OCI-LY7 (cell line): ENCODE measurements at regions not wholly inside any gene's neighbourhood (a gene's known extent, or its start where the extent isn't known, plus 50 kb on each side); places are given as distances from the start of the nearest gene placed in this dataset.

ENCODE experiments used
- BruUV-seq: library from RNA; stranded (reverse); fragments of 400-500 nt; replicated peaks from 2 replicates; lab custom pipeline; 2021; lab: Mats Ljungman, UMichigan
- CTCF ChIA-PET: fragments of 300-600 bp; sonication (Branson Sonifier 250); formaldehyde crosslinking; loops from one replicate; lab custom pipeline; 2022; ENCODE audit warnings: antibody characterized with exemption; ENCODE audit not compliant: unreplicated experiment; lab: Charles Lee
- POLR2A ChIA-PET: fragments of 300-600 bp; sonication (Branson Sonifier 250); formaldehyde crosslinking; loops from one replicate; lab custom pipeline; 2022; ENCODE audit warnings: antibody characterized with exemption; lab: Charles Lee
- DNase-seq: peaks from one replicate; pipeline ENCODE4 v3.0.0-alpha.2; 2015; ENCODE audit warnings: low spot score
- H2AFZ ChIP-seq: fragments of 200-600 bp; sonication (generic), shearing (Covaris generic); 2 replicates; pipeline ENCODE4 v1.6.1; 2014; ENCODE audit warnings: mild to moderate bottlenecking, antibody characterized with exemption, low read length, moderate library complexity
- H3K27ac ChIP-seq: fragments of 200-600 bp; sonication (generic); 2 replicates; pipeline ENCODE4 v1.5.1; 2014; ENCODE audit warnings: mixed run types, low read depth, mild to moderate bottlenecking, moderate library complexity, low read length, inconsistent platforms; ENCODE audit not compliant: poor library complexity, severe bottlenecking
- H3K36me3 ChIP-seq: fragments of 200-600 bp; sonication (generic); 2 replicates; pipeline ENCODE4 v1.6.1; 2014; ENCODE audit warnings: mild to moderate bottlenecking, antibody characterized with exemption, low read length, moderate library complexity, mixed read lengths; ENCODE audit not compliant: insufficient read depth
- H3K4me1 ChIP-seq: fragments of 200-600 bp; sonication (generic); 2 replicates; pipeline ENCODE4 v1.5.1; 2014; ENCODE audit warnings: mild to moderate bottlenecking, low read length; ENCODE audit not compliant: insufficient read depth, poor library complexity, severe bottlenecking
- H3K4me2 ChIP-seq: fragments of 200-600 bp; sonication (generic); 2 replicates; pipeline ENCODE4 v1.6.1; 2014; ENCODE audit warnings: mild to moderate bottlenecking, low read length
- H3K4me3 ChIP-seq: fragments of 200-600 bp; sonication (generic); 2 replicates; pipeline ENCODE4 v1.5.1; 2014; ENCODE audit warnings: mild to moderate bottlenecking, low read depth, low read length; ENCODE audit not compliant: poor library complexity, severe bottlenecking
- H3K79me2 ChIP-seq: fragments of 200-600 bp; sonication (generic); 2 replicates; pipeline ENCODE4 v1.6.1; 2016; ENCODE audit warnings: low read depth, mild to moderate bottlenecking, low read length, moderate library complexity, mixed read lengths; ENCODE audit not compliant: insufficient read depth
- H3K9me2 ChIP-seq: fragments of 200-600 bp; sonication (generic); 2 replicates; pipeline ENCODE4 v1.6.1; 2016; ENCODE audit warnings: mild to moderate bottlenecking, low read length, mixed read lengths; ENCODE audit not compliant: insufficient read depth
- H3K9me3 ChIP-seq: fragments of 200-600 bp; sonication (generic); 2 replicates; pipeline ENCODE4 v1.6.1; 2014; ENCODE audit warnings: mild to moderate bottlenecking, mixed run types, low read length, mixed read lengths
- H4K20me1 ChIP-seq: fragments of 200-600 bp; sonication (generic); 2 replicates; pipeline ENCODE4 v1.6.1; 2014; ENCODE audit warnings: mild to moderate bottlenecking, antibody characterized with exemption, low read length, moderate library complexity, mixed read lengths; ENCODE audit not compliant: insufficient read depth
- CTCF ChIP-seq: fragments of 200-600 bp; sonication (generic); conservative IDR thresholded peaks from 2 replicates; pipeline ENCODE4 v1.5.1; 2014; ENCODE audit warnings: mild to moderate bottlenecking, antibody characterized with exemption, low read length, moderate library complexity, mixed read lengths
- EZH2phosphoT487 ChIP-seq: fragments of 200-600 bp; sonication (generic); IDR thresholded peaks from 2 replicates; pipeline ENCODE4 v1.6.1; 2018; ENCODE audit warnings: low read depth, borderline replicate concordance, mild to moderate bottlenecking, mixed run types, antibody characterized with exemption, low read length, moderate library complexity, mixed read lengths
- intact Hi-C: fragments of 100-400 bp; cut with micrococcal nuclease; formaldehyde crosslinking; loops from one replicate; pipeline ENCODE4 v1.10.0; 2022; ENCODE audit not compliant: unreplicated experiment

GRCh38 chr10:128934492-128934891 lies 532.5 kb upstream of the MGMT start:
- intact Hi-C loops, result no loop called here
- BruUV-seq, result no TSS peak

GRCh38 chr10:128936392-128936791 lies 530.6 kb upstream of the MGMT start:
- DNase-seq, result no peak
- intact Hi-C loops, result no loop called here
- POLR2A ChIA-PET, result no interaction called here

More at GRCh38 chr10:128934492-128934891, 532.5 kb upstream of the MGMT start:
- ChIA-PET CTCF (no interaction called here), POLR2A (interaction anchor here (0.6 kb wide), 1 partner anchor 21 kb away, joined by 4 read pairs; no protein-coding TSS in a partner anchor)
- no peaks in the 10 kb centered on the region for H3K4me1 ChIP-seq
- no peaks in the 10 kb centered on the region for H4K20me1 ChIP-seq
- H3K27ac ChIP-seq, result no peak overlapping the region
- no peaks in the 10 kb centered on the region for H3K79me2 ChIP-seq
- no peak overlapping the region for H3K4me2 ChIP-seq
- no peaks in the 10 kb centered on the region for H3K9me3 ChIP-seq
- no peak overlapping the region for H2AFZ ChIP-seq
- H3K9me2 ChIP-seq, result no peaks in the 10 kb centered on the region
- no peak overlapping the region for H3K4me3 ChIP-seq
- H3K36me3 ChIP-seq, result no peaks in the 10 kb centered on the region
- TF ChIP-seq EZH2phosphoT487 (no peak), CTCF (no peak)
- DNase-seq, result no peak

More at GRCh38 chr10:128936392-128936791, 530.6 kb upstream of the MGMT start:
- Histone ChIP-seq H3K9me3 (no peaks in the 10 kb centered on the region), H3K27ac (no peak overlapping the region), H3K4me2 (no peak overlapping the region), H2AFZ (no peak overlapping the region), H4K20me1 (no peaks in the 10 kb centered on the region), H3K4me1 (no peaks in the 10 kb centered on the region), H3K4me3 (no peak overlapping the region), H3K9me2 (no peaks in the 10 kb centered on the region), H3K79me2 (no peaks in the 10 kb centered on the region), H3K36me3 (no peaks in the 10 kb centered on the region)
- CTCF ChIA-PET, result no interaction called here
- TF ChIP-seq CTCF (no peak), EZH2phosphoT487 (no peak)
- no TSS peak for BruUV-seq
